ENCODE measurements at regions not wholly inside any gene's neighbourhood (a gene's known extent, or its start where the extent isn't known, plus 50 kb on each side); places are given as distances from the start of the nearest gene placed in this dataset.

GRCh38 chr21:15277466-15277865 lies 212.7 kb upstream of the NRIP1 start:
- H3K4me1 ChIP-seq (ENCODE audit: insufficient read depth, low read length), result no peaks in the 10 kb centered on the region
- H2AFZ ChIP-seq (ENCODE audit: low read depth, low read length), result no peak overlapping the region
- H3K9me3 ChIP-seq (ENCODE audit: insufficient read depth, low read length, severe bottlenecking), result no peaks in the 10 kb centered on the region
- no peak overlapping the region for H3K4me2 ChIP-seq (ENCODE audit: insufficient read depth, low read length)
- H3K79me2 ChIP-seq (ENCODE audit: insufficient read depth, low read length), result no peaks in the 10 kb centered on the region
- no peak for ATAC-seq (ENCODE audit: insufficient read depth, low read depth)
- no peak overlapping the region for H3K9ac ChIP-seq (ENCODE audit: low read depth, low read length)
- no peaks in the 10 kb centered on the region for H3K27me3 ChIP-seq (ENCODE audit: insufficient read depth, low read length, poor library complexity)
- H3K4me3 ChIP-seq (ENCODE audit: low read depth in 1 of 2, low read length in 2 of 2), result no peak overlapping the region
- TF ChIP-seq CTCF (IDR thresholded peaks at IDR 0.05; ENCODE audit: borderline replicate concordance, extremely low read depth, low read length, poor library complexity, severe bottlenecking) (no peak), EZH2 (IDR thresholded peaks at IDR 0.05; ENCODE audit: borderline replicate concordance, low read depth, low read length, severe bottlenecking) (no peak)
- no peaks in the 10 kb centered on the region for H4K20me1 ChIP-seq (ENCODE audit: insufficient read depth, low read length)
- H3K27ac ChIP-seq (ENCODE audit: low read length), result no peak overlapping the region
- DNase-seq, result no peak
- H3K36me3 ChIP-seq (ENCODE audit: insufficient read depth, low read length), result no peaks in the 10 kb centered on the region

GRCh38 chr21:15278279-15278678 lies 213.5 kb upstream of the NRIP1 start:
- ATAC-seq (ENCODE audit: insufficient read depth, low read depth) (no peak), DNase-seq (no peak)
- no peak overlapping the region for H3K9ac ChIP-seq (ENCODE audit: low read depth, low read length)
- no peak overlapping the region for H2AFZ ChIP-seq (ENCODE audit: low read depth, low read length)
- no peaks in the 10 kb centered on the region for H3K4me1 ChIP-seq (ENCODE audit: insufficient read depth, low read length)
- no peak for TF ChIP-seq CTCF (IDR thresholded peaks at IDR 0.05; ENCODE audit: borderline replicate concordance, extremely low read depth, low read length, poor library complexity, severe bottlenecking)
- no peak for TF ChIP-seq EZH2 (IDR thresholded peaks at IDR 0.05; ENCODE audit: borderline replicate concordance, low read depth, low read length, severe bottlenecking)
- no peaks in the 10 kb centered on the region for H3K27me3 ChIP-seq (ENCODE audit: insufficient read depth, low read length, poor library complexity)
- H3K4me3 ChIP-seq (ENCODE audit: low read depth in 1 of 2, low read length in 2 of 2), result no peak overlapping the region
- no peaks in the 10 kb centered on the region for H3K79me2 ChIP-seq (ENCODE audit: insufficient read depth, low read length)
- H3K4me2 ChIP-seq (ENCODE audit: insufficient read depth, low read length), result no peak overlapping the region
- H3K36me3 ChIP-seq (ENCODE audit: insufficient read depth, low read length), result no peaks in the 10 kb centered on the region
- H3K9me3 ChIP-seq (ENCODE audit: insufficient read depth, low read length, severe bottlenecking), result no peaks in the 10 kb centered on the region
- no peak overlapping the region for H3K27ac ChIP-seq (ENCODE audit: low read length)
- H4K20me1 ChIP-seq (ENCODE audit: insufficient read depth, low read length), result no peaks in the 10 kb centered on the region

GRCh38 chr21:15278851-15279250 lies 214.1 kb upstream of the NRIP1 start:
- TF ChIP-seq EZH2 (IDR thresholded peaks at IDR 0.05; ENCODE audit: borderline replicate concordance, low read depth, low read length, severe bottlenecking) (no peak), CTCF (IDR thresholded peaks at IDR 0.05; ENCODE audit: borderline replicate concordance, extremely low read depth, low read length, poor library complexity, severe bottlenecking) (no peak)
- Histone ChIP-seq H3K4me1 (ENCODE audit: insufficient read depth, low read length) (no peaks in the 10 kb centered on the region), H3K27ac (ENCODE audit: low read length) (no peak overlapping the region), H3K4me3 (ENCODE audit: low read depth in 1 of 2, low read length in 2 of 2) (no peak overlapping the region), H2AFZ (ENCODE audit: low read depth, low read length) (no peak overlapping the region), H3K36me3 (ENCODE audit: insufficient read depth, low read length) (no peaks in the 10 kb centered on the region), H4K20me1 (ENCODE audit: insufficient read depth, low read length) (no peaks in the 10 kb centered on the region), H3K27me3 (ENCODE audit: insufficient read depth, low read length, poor library complexity) (no peaks in the 10 kb centered on the region), H3K9ac (ENCODE audit: low read depth, low read length) (no peak overlapping the region), H3K9me3 (ENCODE audit: insufficient read depth, low read length, severe bottlenecking) (no peaks in the 10 kb centered on the region), H3K4me2 (ENCODE audit: insufficient read depth, low read length) (no peak overlapping the region), H3K79me2 (ENCODE audit: insufficient read depth, low read length) (no peaks in the 10 kb centered on the region)
- ATAC-seq (ENCODE audit: insufficient read depth, low read depth) (no peak), DNase-seq (no peak)

GRCh38 chr21:15279482-15279881 lies 214.7 kb upstream of the NRIP1 start:
- Histone ChIP-seq H3K27ac (ENCODE audit: low read length) (no peak overlapping the region), H3K79me2 (ENCODE audit: insufficient read depth, low read length) (no peaks in the 10 kb centered on the region), H3K4me2 (ENCODE audit: insufficient read depth, low read length) (no peak overlapping the region), H3K9me3 (ENCODE audit: insufficient read depth, low read length, severe bottlenecking) (no peaks in the 10 kb centered on the region), H3K4me1 (ENCODE audit: insufficient read depth, low read length) (no peaks in the 10 kb centered on the region), H3K36me3 (ENCODE audit: insufficient read depth, low read length) (no peaks in the 10 kb centered on the region), H4K20me1 (ENCODE audit: insufficient read depth, low read length) (no peaks in the 10 kb centered on the region), H2AFZ (ENCODE audit: low read depth, low read length) (no peak overlapping the region), H3K27me3 (ENCODE audit: insufficient read depth, low read length, poor library complexity) (no peaks in the 10 kb centered on the region), H3K4me3 (ENCODE audit: low read depth in 1 of 2, low read length in 2 of 2) (no peak overlapping the region), H3K9ac (ENCODE audit: low read depth, low read length) (no peak overlapping the region)
- ATAC-seq (ENCODE audit: insufficient read depth, low read depth), result no peak
- TF ChIP-seq EZH2 (IDR thresholded peaks at IDR 0.05; ENCODE audit: borderline replicate concordance, low read depth, low read length, severe bottlenecking), result no peak
- no peak for TF ChIP-seq CTCF (IDR thresholded peaks at IDR 0.05; ENCODE audit: borderline replicate concordance, extremely low read depth, low read length, poor library complexity, severe bottlenecking)
- DNase-seq, result no peak

All from DND-41 (cell line).